GM12892 (cell line): ENCODE measurements at regions not wholly inside any gene's neighbourhood (a gene's known extent, or its start where the extent isn't known, plus 50 kb on each side); places are given as distances from the start of the nearest gene placed in this dataset.

Source experiments
- POLR2AphosphoS5 ChIP-seq: IDR thresholded peaks from 2 replicates; pipeline ENCODE4 v1.6.1; 2011; ENCODE audit warnings: low read depth, low read length, control low read depth
- TAF1 ChIP-seq: IDR thresholded peaks from 2 replicates; pipeline ENCODE4 v1.6.1; 2011; ENCODE audit warnings: low read depth, mild to moderate bottlenecking, control low read depth, low read length, borderline replicate concordance

GRCh38 chr16:85170590-85171003 is 58.3 kb upstream of the CIBAR2 start:
- no peak for TF ChIP-seq TAF1
- no peak for TF ChIP-seq POLR2AphosphoS5
